ENCODE measurements at regions not wholly inside any gene's neighbourhood (a gene's known extent, or its start where the extent isn't known, plus 50 kb on each side); places are given as distances from the start of the nearest gene placed in this dataset.

GRCh38 chr12:105912882-105913678, 225.7 kb downstream of the NUAK1 start:
- H3K36me3 ChIP-seq (ENCODE audit: insufficient read depth, low read length): no peaks in the 10 kb centered on the region
- no peak for ATAC-seq (ENCODE audit: poor library complexity)
- H3K9me3 ChIP-seq (ENCODE audit: control insufficient read depth in 1 of 2, insufficient read depth in 1 of 2, low read length in 2 of 2): peaks cover 0 to 5% of the 10 kb centered on the region in 2 experiments
- H3K27ac ChIP-seq (ENCODE audit: low read depth in 1 of 2, low read length in 2 of 2): no peak overlapping the region
- Mint-ChIP-seq H3K36me3 (ENCODE audit: low read depth) (no peaks in the 10 kb centered on the region), H3K27me3 (peaks cover 6% of the 10 kb centered on the region), H3K4me3 (no peak overlapping the region), H3K27ac (no peak overlapping the region), H3K4me1 (ENCODE audit: low read depth) (no peaks in the 10 kb centered on the region), H3K9me3 (peaks cover 8% of the 10 kb centered on the region)
- ChIA-PET CTCF (no interaction called here), POLR2A (no interaction called here)
- H3K4me1 ChIP-seq (ENCODE audit: insufficient read depth, low read length): no peaks in the 10 kb centered on the region
- DNase-seq: no peak
- intact Hi-C loops (cut with DNase I, micrococcal nuclease): no loop called here
- no peaks in the 10 kb centered on the region for H3K27me3 ChIP-seq (ENCODE audit: control insufficient read depth in 1 of 2, insufficient read depth in 2 of 2, low read length in 2 of 2)
- no peak for TF ChIP-seq CTCF (IDR thresholded peaks at IDR 0.05)
- H3K4me3 ChIP-seq (ENCODE audit: low read length): no peak overlapping the region

GRCh38 chr12:105915997-105916759, 222.6 kb downstream of the NUAK1 start:
- no peaks in the 10 kb centered on the region for H3K4me1 Mint-ChIP-seq (ENCODE audit: low read depth)

GRCh38 chr12:105916760-105917039, 222.1 kb downstream of the NUAK1 start:
- ATAC-seq (ENCODE audit: poor library complexity) (no peak), DNase-seq (no peak)
- CTCF ChIA-PET: no interaction called here
- H3K4me1 ChIP-seq (ENCODE audit: insufficient read depth, low read length): no peaks in the 10 kb centered on the region
- Mint-ChIP-seq H3K27me3 (peaks cover 6% of the 10 kb centered on the region), H3K36me3 (ENCODE audit: low read depth) (no peaks in the 10 kb centered on the region), H3K4me3 (no peak overlapping the region), H3K27ac (no peak overlapping the region), H3K9me3 (peaks cover 4% of the 10 kb centered on the region), H3K4me1 (ENCODE audit: low read depth) (no peaks in the 10 kb centered on the region)
- no peaks in the 10 kb centered on the region for H3K36me3 ChIP-seq (ENCODE audit: insufficient read depth, low read length)
- no peak overlapping the region for H3K4me3 ChIP-seq (ENCODE audit: low read length)
- no peaks in the 10 kb centered on the region for H3K9me3 ChIP-seq (ENCODE audit: control insufficient read depth in 1 of 2, insufficient read depth in 1 of 2, low read length in 2 of 2)
- POLR2A ChIA-PET: no interaction called here
- TF ChIP-seq CTCF (IDR thresholded peaks at IDR 0.05): no peak
- no peak overlapping the region for H3K27ac ChIP-seq (ENCODE audit: low read depth in 1 of 2, low read length in 2 of 2)
- H3K27me3 ChIP-seq (ENCODE audit: control insufficient read depth in 1 of 2, insufficient read depth in 2 of 2, low read length in 2 of 2): no peaks in the 10 kb centered on the region
- intact Hi-C loops (cut with DNase I, micrococcal nuclease): no loop called here

More at GRCh38 chr12:105915997-105916759, 222.6 kb downstream of the NUAK1 start:
- Histone ChIP-seq H3K36me3 (ENCODE audit: insufficient read depth, low read length) (no peaks in the 10 kb centered on the region), H3K4me1 (ENCODE audit: insufficient read depth, low read length) (no peaks in the 10 kb centered on the region), H3K9me3 (ENCODE audit: control insufficient read depth in 1 of 2, insufficient read depth in 1 of 2, low read length in 2 of 2) (no peaks in the 10 kb centered on the region), H3K27ac (ENCODE audit: low read depth in 1 of 2, low read length in 2 of 2) (no peak overlapping the region), H3K4me3 (ENCODE audit: low read length) (no peak overlapping the region), H3K27me3 (ENCODE audit: control insufficient read depth in 1 of 2, insufficient read depth in 2 of 2, low read length in 2 of 2) (no peaks in the 10 kb centered on the region)
- TF ChIP-seq CTCF (IDR thresholded peaks at IDR 0.05): no peak
- ATAC-seq (ENCODE audit: poor library complexity) (no peak), DNase-seq (no peak)
- no peaks in the 10 kb centered on the region for H3K36me3 Mint-ChIP-seq (ENCODE audit: low read depth)
- intact Hi-C loops (cut with DNase I, micrococcal nuclease): no loop called here
- ChIA-PET CTCF (no interaction called here), POLR2A (no interaction called here)
- peaks cover 6% of the 10 kb centered on the region for H3K27me3 Mint-ChIP-seq
- H3K27ac Mint-ChIP-seq: no peak overlapping the region
- H3K9me3 Mint-ChIP-seq: peaks cover 5% of the 10 kb centered on the region
- H3K4me3 Mint-ChIP-seq: no peak overlapping the region

Measured in CD4-positive, alpha-beta T cell (primary cell).